SK-N-SH (cell line): ENCODE measurements at regions not wholly inside any gene's neighbourhood (a gene's known extent, or its start where the extent isn't known, plus 50 kb on each side); places are given as distances from the start of the nearest gene placed in this dataset.

Experiments used
- CTCF ChIA-PET: fragments of 300-600, 350-600 bp; formaldehyde crosslinking; extraction: SDS; loops from one replicate; lab custom pipeline; 2021; lab: Yijun Ruan, JAX
- POLR2A ChIA-PET: fragments of 350-600 bp; sonication (Branson Sonifier 250); formaldehyde crosslinking; extraction: SDS; loops from one replicate; lab custom pipeline; 2020; ENCODE audit warnings: antibody characterized with exemption, inconsistent platforms; lab: Yijun Ruan, JAX
- DNase-seq: peaks from one replicate; pipeline ENCODE4 v3.0.0; 2012
- H2AFZ ChIP-seq: fragments of 200-600 bp; sonication (generic); 2 replicates; pipeline ENCODE4 v1.8.1; 2016; ENCODE audit warnings: antibody characterized with exemption, mild to moderate bottlenecking, low read depth
- H3F3A ChIP-seq: fragments of 200-600 bp; sonication (generic); replicated peaks from 2 replicates; pipeline ENCODE3; 2016; ENCODE audit warnings: antibody characterized with exemption, mild to moderate bottlenecking; ENCODE audit not compliant: insufficient read depth
- H3K27ac ChIP-seq, 2 experiments: fragments of 200-500 bp in 1 of 2; fragments of 200-600 bp in 1 of 2; sonication (Bioruptor generic) in 1 of 2; sonication (generic), shearing (Covaris generic) in 1 of 2; 2 replicates each; pipeline versions ENCODE4 v1.5.1 to v1.6.1; 2014 to 2016; ENCODE audit warnings: low read depth in 2 of 2, inconsistent platforms in 1 of 2, low read length in 1 of 2, mild to moderate bottlenecking in 1 of 2, mixed read lengths in 1 of 2
- H3K27me3 ChIP-seq: fragments of 200-600 bp; sonication (generic), shearing (Covaris generic); 2 replicates; pipeline ENCODE4 v1.6.1; 2016; ENCODE audit warnings: mixed run types; ENCODE audit not compliant: insufficient read depth
- H3K36me3 ChIP-seq, 2 experiments: fragments of 200-500 bp in 1 of 2; fragments of 200-600 bp in 1 of 2; sonication (Bioruptor generic) in 1 of 2; sonication (generic) in 1 of 2; replicated peaks in 1 of 2; 2 replicates each; pipeline versions ENCODE3 to v1.5.1; 2014 to 2016; ENCODE audit warnings: low read length in 1 of 2, mild to moderate bottlenecking in 1 of 2; ENCODE audit not compliant: insufficient read depth in 2 of 2, control insufficient read depth in 1 of 2
- H3K4me1 ChIP-seq, 2 experiments: fragments of 200-500 bp in 1 of 2; fragments of 200-600 bp in 1 of 2; sonication (Bioruptor generic) in 1 of 2; sonication (generic), shearing (Covaris generic) in 1 of 2; 2 replicates each; pipeline versions ENCODE4 v1.5.1 to v1.6.1; 2014 to 2016; ENCODE audit warnings: low read depth in 1 of 2, low read length in 1 of 2, mixed run types in 1 of 2; ENCODE audit not compliant: insufficient read depth in 2 of 2, control insufficient read depth in 1 of 2
- H3K4me2 ChIP-seq: fragments of 200-600 bp; sonication (generic), shearing (Covaris generic); 2 replicates; pipeline ENCODE4 v1.6.1; 2017; ENCODE audit warnings: mixed run types
- H3K4me3 ChIP-seq, 2 experiments: fragments of 200-500 bp in 1 of 2; fragments of 200-600 bp in 1 of 2; sonication (Bioruptor generic) in 1 of 2; sonication (generic), shearing (Covaris generic) in 1 of 2; 2 replicates each; pipeline versions ENCODE4 v1.5.1 to v1.8.1; 2014 to 2016; ENCODE audit warnings: low read depth in 2 of 2, inconsistent platforms in 1 of 2, low read length in 1 of 2, mild to moderate bottlenecking in 1 of 2, mixed read lengths in 1 of 2, moderate library complexity in 1 of 2
- H3K79me2 ChIP-seq: fragments of 200-600 bp; sonication (generic); 2 replicates; pipeline ENCODE4 v1.8.1; 2017; ENCODE audit warnings: mild to moderate bottlenecking; ENCODE audit not compliant: insufficient read depth
- H3K9ac ChIP-seq: fragments of 200-600 bp; sonication (generic); 2 replicates; pipeline ENCODE4 v1.6.1; 2017; ENCODE audit warnings: mixed run types
- H3K9me2 ChIP-seq: fragments of 200-600 bp; sonication (generic); 2 replicates; pipeline ENCODE4 v1.6.1; 2017; ENCODE audit warnings: mixed run types
- H3K9me3 ChIP-seq: fragments of 200-600 bp; sonication (generic); 2 replicates; pipeline ENCODE4 v1.6.1; 2017; ENCODE audit warnings: mixed run types, mild to moderate bottlenecking, moderate library complexity
- H4K20me1 ChIP-seq: fragments of 200-600 bp; sonication (generic); 2 replicates; pipeline ENCODE4 v1.6.1; 2017; ENCODE audit warnings: mild to moderate bottlenecking, mixed run types; ENCODE audit not compliant: insufficient read depth
- CHD2 ChIP-seq: fragments of 150-350 bp; IDR thresholded peaks from 2 replicates; pipeline ENCODE4 v1.6.1; 2018; ENCODE audit warnings: low read length; ENCODE audit not compliant: partially characterized antibody
- EP300 ChIP-seq, 2 experiments: IDR thresholded peaks; 2 replicates each; pipeline versions ENCODE4 v1.4.0 to v1.6.1; 2012; ENCODE audit warnings: borderline replicate concordance in 1 of 2, low read depth in 1 of 2, low read length in 1 of 2
- FOSL2 ChIP-seq: IDR thresholded peaks from 2 replicates; pipeline ENCODE4 v1.4.0; 2012; ENCODE audit warnings: low read depth, mild to moderate bottlenecking, moderate library complexity, borderline replicate concordance
- GABPA ChIP-seq: IDR thresholded peaks from 2 replicates; pipeline ENCODE4 v1.4.0; 2012; ENCODE audit warnings: low read depth, mild to moderate bottlenecking
- JUND ChIP-seq: IDR thresholded peaks from 2 replicates; pipeline ENCODE4 v1.4.0; 2012
- MAX ChIP-seq: IDR thresholded peaks from 2 replicates; pipeline ENCODE4 v1.4.0; 2012; ENCODE audit warnings: low read depth
- MXI1 ChIP-seq: IDR thresholded peaks from 2 replicates; pipeline ENCODE4 v1.6.1; 2012; ENCODE audit warnings: mild to moderate bottlenecking, low read depth, low read length, improper control_type of control experiment
- RAD21 ChIP-seq: IDR thresholded peaks from 2 replicates; pipeline ENCODE4 v1.6.1; 2012; ENCODE audit warnings: mild to moderate bottlenecking, low read length
- REST ChIP-seq: IDR thresholded peaks from 2 replicates; pipeline ENCODE4 v1.6.1; 2012; ENCODE audit warnings: mild to moderate bottlenecking, low read depth, low read length, moderate library complexity
- RFX5 ChIP-seq: IDR thresholded peaks from 2 replicates; pipeline ENCODE4 v1.6.1; 2012; ENCODE audit warnings: mild to moderate bottlenecking, improper control_type of control experiment, low read length
- RXRA ChIP-seq: IDR thresholded peaks from 2 replicates; pipeline ENCODE4 v1.4.0; 2012; ENCODE audit warnings: low read depth, mild to moderate bottlenecking, borderline replicate concordance
- TEAD4 ChIP-seq: IDR thresholded peaks from 2 replicates; pipeline ENCODE4 v1.4.0; 2012; ENCODE audit warnings: mild to moderate bottlenecking, borderline replicate concordance; ENCODE audit not compliant: insufficient read depth
- YY1 ChIP-seq: IDR thresholded peaks from 2 replicates; pipeline ENCODE4 v1.4.0; 2012; ENCODE audit warnings: low read depth, mild to moderate bottlenecking
- ZBTB33 ChIP-seq: IDR thresholded peaks from 2 replicates; pipeline ENCODE4 v1.4.0; 2012; ENCODE audit warnings: low read depth, borderline replicate concordance
- WGBS: methylation state at CpG from one replicate; pipeline ENCODE4 v1.1.6; 2017; ENCODE audit warnings: low lambda C conversion rate; 5-methylcytosine and 5-hydroxymethylcytosine counted together
- TF ChIP-seq, protein P1 (sequence below): fragments of 150-350 bp; IDR thresholded peaks from 2 replicates; pipeline ENCODE4 v1.6.1; 2016; ENCODE audit warnings: mild to moderate bottlenecking, low read depth, low read length
- TF ChIP-seq, protein P2 (sequence below): IDR thresholded peaks from 2 replicates; pipeline ENCODE4; 2012

DNA sequence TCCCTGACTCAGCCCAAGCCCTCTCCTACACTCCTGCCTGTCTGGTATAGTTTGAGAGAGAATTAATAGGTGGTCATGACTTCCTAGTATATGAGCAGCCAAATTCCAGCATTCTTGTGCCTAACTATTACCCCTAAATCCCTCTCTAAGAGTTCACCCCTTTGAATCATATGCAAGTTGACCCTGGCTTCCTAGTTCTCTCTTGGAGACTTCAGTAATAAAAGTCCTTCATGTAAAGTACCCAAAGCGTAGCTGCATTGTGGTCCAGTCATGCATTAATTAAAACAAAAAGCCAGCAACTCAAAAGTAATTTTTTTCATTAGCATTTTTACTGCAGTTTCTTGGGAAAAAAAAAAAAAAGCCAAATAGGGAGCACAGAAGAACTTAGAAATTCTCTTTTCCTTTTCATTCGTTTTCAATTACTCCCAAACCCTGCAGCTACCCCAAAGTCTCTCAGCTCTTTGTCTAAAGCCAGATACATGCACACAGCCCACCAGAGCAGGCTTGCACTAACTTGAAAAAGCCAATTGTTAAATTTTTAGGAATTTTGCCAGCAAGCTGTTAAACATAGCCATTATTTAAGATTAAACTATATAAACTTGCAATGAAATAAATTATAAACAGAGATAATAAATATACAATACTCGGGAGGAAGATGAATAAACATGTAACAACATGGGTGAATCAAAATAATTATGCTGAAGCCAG lies 50.1 kb upstream of the STT3B start:
- Histone ChIP-seq H4K20me1 (no peaks in the 10 kb centered on the region), H3K4me3 (no peak overlapping the region), H3K9me2 (no peaks in the 10 kb centered on the region), H3K9me3 (no peaks in the 10 kb centered on the region), H3K9ac (no peak overlapping the region), H3K79me2 (no peaks in the 10 kb centered on the region), H3F3A (no peaks in the 10 kb centered on the region), H3K4me1 (no peaks in the 10 kb centered on the region), H2AFZ (no peak overlapping the region), H3K4me2 (no peak overlapping the region), H3K27me3 (0 out of 2 replicates have a peak, but pooled peaks cover 4% of the 10 kb centered on the region), H3K27ac (no peak overlapping the region), H3K36me3 (no peaks in the 10 kb centered on the region)
- ChIA-PET POLR2A (interaction anchor here (0.7 kb wide), 1 partner anchor 27 kb away, joined by 4 read pairs; no protein-coding TSS in a partner anchor), CTCF (interaction anchor here (0.9 to 1.0 kb wide), 2 partner anchors 141 to 714 kb away, joined by 3 read pairs; no protein-coding TSS in a partner anchor)
- TF ChIP-seq MAX, result no peak
- TF ChIP-seq CHD2, result no peak
- no peak for TF ChIP-seq RFX5
- TF ChIP-seq ZBTB33, result no peak
- TF ChIP-seq EP300 (IDR thresholded peaks at IDR 0.05; ENCODE audit: borderline replicate concordance in 1 of 2, low read depth in 1 of 2, low read length in 1 of 2), result no peak
- TF ChIP-seq MXI1, result no peak
- TF ChIP-seq RXRA, result no peak
- TF ChIP-seq JUND, result no peak
- TF ChIP-seq RAD21, result no peak
- no peak for TF ChIP-seq GABPA
- TF ChIP-seq, protein P1, sequence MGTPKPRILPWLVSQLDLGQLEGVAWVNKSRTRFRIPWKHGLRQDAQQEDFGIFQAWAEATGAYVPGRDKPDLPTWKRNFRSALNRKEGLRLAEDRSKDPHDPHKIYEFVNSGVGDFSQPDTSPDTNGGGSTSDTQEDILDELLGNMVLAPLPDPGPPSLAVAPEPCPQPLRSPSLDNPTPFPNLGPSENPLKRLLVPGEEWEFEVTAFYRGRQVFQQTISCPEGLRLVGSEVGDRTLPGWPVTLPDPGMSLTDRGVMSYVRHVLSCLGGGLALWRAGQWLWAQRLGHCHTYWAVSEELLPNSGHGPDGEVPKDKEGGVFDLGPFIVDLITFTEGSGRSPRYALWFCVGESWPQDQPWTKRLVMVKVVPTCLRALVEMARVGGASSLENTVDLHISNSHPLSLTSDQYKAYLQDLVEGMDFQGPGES, result no peak
- TF ChIP-seq REST, result no peak
- no peak for TF ChIP-seq TEAD4
- no peak for TF ChIP-seq FOSL2
- TF ChIP-seq, protein P2, sequence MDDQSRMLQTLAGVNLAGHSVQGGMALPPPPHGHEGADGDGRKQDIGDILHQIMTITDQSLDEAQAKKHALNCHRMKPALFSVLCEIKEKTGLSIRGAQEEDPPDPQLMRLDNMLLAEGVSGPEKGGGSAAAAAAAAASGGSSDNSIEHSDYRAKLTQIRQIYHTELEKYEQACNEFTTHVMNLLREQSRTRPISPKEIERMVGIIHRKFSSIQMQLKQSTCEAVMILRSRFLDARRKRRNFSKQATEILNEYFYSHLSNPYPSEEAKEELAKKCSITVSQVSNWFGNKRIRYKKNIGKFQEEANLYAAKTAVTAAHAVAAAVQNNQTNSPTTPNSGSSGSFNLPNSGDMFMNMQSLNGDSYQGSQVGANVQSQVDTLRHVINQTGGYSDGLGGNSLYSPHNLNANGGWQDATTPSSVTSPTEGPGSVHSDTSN, result no peak
- no peak for TF ChIP-seq YY1
- 20% methylated on average over 3 of the region's 3 CpGs for WGBS
- DNase-seq, result no peak
